Keratinocyte (primary cell): ENCODE measurements at regions not wholly inside any gene's neighbourhood (a gene's known extent, or its start where the extent isn't known, plus 50 kb on each side); places are given as distances from the start of the nearest gene placed in this dataset.

Experiments used
- EZH2 ChIP-seq: IDR thresholded peaks from one replicate; pipeline ENCODE4 v1.6.1; 2012; ENCODE audit warnings: inconsistent platforms, mild to moderate bottlenecking, low read length, moderate library complexity
- TF ChIP-seq, protein P1 (sequence below), 3 experiments: IDR thresholded peaks in 1 of 3; conservative IDR thresholded peaks in 1 of 3; optimal IDR thresholded peaks in 1 of 3; 2 replicates in 2 of 3; 3 replicates in 1 of 3; pipeline versions ENCODE3 to v1.5.1; 2011; ENCODE audit warnings: low read length in 3 of 3, mild to moderate bottlenecking in 3 of 3, moderate library complexity in 2 of 3, control low read depth in 1 of 3, inconsistent platforms in 1 of 3; ENCODE audit not compliant: insufficient read depth in 2 of 3; ENCODE audit errors: extremely low read depth in 1 of 3

DNA sequence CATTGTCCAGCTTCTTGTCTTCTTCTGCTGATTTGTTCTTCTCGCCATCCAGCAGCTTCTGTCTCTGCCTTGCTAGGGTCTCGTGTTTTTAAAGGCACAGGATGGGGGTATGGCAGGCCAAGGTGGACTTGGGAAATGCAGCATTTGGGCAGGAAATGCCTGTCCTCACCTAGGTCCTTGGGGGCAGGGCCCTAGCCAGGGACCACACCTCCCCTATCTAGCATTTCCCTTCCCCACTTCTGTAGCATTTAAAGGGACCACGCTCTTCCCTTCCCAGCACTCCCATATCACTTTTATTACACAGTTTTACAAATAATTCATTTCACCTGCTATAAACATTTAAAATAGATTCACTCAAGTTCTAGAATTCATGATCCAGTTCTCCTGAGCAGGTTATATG lies 315.4 kb upstream of the LMCD1 start:
- TF ChIP-seq, protein P1, sequence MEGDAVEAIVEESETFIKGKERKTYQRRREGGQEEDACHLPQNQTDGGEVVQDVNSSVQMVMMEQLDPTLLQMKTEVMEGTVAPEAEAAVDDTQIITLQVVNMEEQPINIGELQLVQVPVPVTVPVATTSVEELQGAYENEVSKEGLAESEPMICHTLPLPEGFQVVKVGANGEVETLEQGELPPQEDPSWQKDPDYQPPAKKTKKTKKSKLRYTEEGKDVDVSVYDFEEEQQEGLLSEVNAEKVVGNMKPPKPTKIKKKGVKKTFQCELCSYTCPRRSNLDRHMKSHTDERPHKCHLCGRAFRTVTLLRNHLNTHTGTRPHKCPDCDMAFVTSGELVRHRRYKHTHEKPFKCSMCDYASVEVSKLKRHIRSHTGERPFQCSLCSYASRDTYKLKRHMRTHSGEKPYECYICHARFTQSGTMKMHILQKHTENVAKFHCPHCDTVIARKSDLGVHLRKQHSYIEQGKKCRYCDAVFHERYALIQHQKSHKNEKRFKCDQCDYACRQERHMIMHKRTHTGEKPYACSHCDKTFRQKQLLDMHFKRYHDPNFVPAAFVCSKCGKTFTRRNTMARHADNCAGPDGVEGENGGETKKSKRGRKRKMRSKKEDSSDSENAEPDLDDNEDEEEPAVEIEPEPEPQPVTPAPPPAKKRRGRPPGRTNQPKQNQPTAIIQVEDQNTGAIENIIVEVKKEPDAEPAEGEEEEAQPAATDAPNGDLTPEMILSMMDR (optimal IDR thresholded peaks at IDR 0.05 in 1 of 3, IDR thresholded peaks at IDR 0.05 in 1 of 3, conservative IDR thresholded peaks at IDR 0.05 in 1 of 3; ENCODE audit: extremely low read depth in 1 of 3, insufficient read depth in 2 of 3, low read length in 3 of 3), result no peak
- TF ChIP-seq EZH2, result no peak
